HG02840 (cell line): ENCODE measurements at regions not wholly inside any gene's neighbourhood (a gene's known extent, or its start where the extent isn't known, plus 50 kb on each side); places are given as distances from the start of the nearest gene placed in this dataset.

ENCODE experiments used
- ATAC-seq: cut with Tn5 transposase; IDR thresholded peaks from one replicate; pipeline ENCODE4 v1.9.1; 2021; ENCODE audit warnings: mild to moderate bottlenecking, moderate library complexity, moderate number of reproducible peaks; ENCODE audit not compliant: unreplicated experiment, low FRiP score

GRCh38 chr11:110951037-110951949, 239.1 kb upstream of the ARHGAP20 start:
- ATAC-seq: no peak

DNA sequence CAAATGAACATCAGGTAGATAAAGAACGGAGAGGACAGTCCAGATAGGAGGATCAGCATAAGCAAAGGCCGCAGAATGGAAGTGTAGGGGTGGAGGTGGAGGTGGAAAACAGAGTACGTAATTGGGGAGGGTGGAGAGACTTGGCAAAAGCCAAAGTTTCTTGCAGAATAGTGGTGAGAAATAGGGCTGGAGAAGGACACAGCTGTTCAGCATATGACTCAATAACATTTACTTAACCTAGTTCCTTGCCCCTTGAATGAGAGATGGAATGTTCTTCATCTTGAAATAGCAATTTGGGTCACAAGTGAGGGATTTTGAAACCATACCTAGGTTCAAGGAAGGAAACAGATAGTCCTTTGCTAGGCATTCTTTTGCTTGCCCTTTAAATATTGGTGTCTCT, 235.9 kb upstream of the ARHGAP20 start:
- no peak for ATAC-seq

DNA sequence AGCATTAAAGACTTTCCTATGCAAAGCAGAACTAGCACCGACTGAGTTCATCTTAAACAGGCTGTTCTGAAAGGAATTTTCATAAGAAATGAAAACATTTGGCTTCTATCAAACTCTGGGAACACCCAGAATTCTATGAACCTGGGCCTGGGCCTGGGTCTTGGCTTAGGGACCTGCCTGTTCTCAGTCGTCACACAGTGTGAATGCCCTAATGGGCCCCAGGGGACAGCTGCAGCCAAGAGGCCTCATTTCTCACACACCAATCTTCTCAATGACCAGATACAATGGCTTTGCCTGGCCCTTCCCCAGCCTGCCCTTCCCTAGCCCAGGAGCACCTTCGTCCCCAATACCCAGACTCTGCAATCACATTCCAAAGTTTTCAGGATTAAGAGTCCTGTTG, 234.9 kb upstream of the ARHGAP20 start:
- no peak for ATAC-seq

DNA sequence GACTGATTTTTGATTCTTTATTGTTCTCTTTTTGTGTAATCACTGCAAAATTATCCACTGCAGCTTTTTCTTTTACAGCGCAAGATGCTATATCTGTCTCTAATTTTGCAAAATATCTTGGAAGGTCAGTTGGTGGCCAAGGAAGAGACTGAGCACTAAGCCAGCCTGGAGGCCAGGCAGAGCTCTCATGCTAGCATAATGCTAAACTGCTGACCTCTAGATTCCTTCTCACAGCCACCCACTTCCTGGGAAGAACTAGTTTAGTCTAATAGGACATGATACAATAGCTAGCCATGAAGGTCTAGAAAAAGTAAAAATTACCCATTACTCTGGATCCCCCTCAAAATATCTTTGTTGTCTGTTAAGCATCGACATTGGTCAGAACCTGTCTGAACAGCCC, 227.2 kb upstream of the ARHGAP20 start:
- no peak for ATAC-seq

- ATAC-seq: no peak
These were observed 222.9 kb upstream of the ARHGAP20 start for GRCh38 chr11:110935018-110935640.

GRCh38 chr11:110929129-110929528, 216.9 kb upstream of the ARHGAP20 start:
- no peak for ATAC-seq

- ATAC-seq: no peak
These were observed 216.2 kb upstream of the ARHGAP20 start for GRCh38 chr11:110928391-110928790.

- no peak for ATAC-seq
These were observed 209.7 kb upstream of the ARHGAP20 start for GRCh38 chr11:110921742-110922521.

- no peak for ATAC-seq
These were observed 207.1 kb upstream of the ARHGAP20 start for GRCh38 chr11:110919241-110919922.

- no peak for ATAC-seq
These were observed 206.1 kb upstream of the ARHGAP20 start for GRCh38 chr11:110918351-110918750.

DNA sequence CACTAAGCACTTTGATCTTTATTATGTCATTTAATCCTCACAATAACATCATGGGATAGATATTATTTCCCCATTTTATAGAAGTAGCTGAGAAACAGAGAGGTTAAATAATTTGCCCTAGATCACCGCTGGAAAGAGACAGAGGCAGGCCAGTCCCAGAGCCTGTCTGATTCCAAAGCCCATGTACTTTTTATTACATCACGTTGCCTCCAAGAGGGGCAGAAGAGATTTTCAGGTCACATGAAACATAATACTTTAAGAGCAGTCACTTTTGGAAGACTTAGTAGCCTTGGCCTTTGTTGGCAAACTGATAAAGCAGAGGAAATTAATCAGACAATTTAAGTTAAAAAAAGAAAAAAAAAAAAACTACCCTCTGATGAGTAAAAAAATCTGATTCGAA, 200.2 kb upstream of the ARHGAP20 start:
- ATAC-seq: no peak

- no peak for ATAC-seq
These were observed 198.1 kb upstream of the ARHGAP20 start for GRCh38 chr11:110910384-110910783.

GRCh38 chr11:110909336-110909735, 197.1 kb upstream of the ARHGAP20 start:
- no peak for ATAC-seq

- ATAC-seq: no peak
These were observed 196.3 kb upstream of the ARHGAP20 start for GRCh38 chr11:110908401-110909105.

GRCh38 chr11:110907629-110908028, 195.4 kb upstream of the ARHGAP20 start:
- no peak for ATAC-seq

- no peak for ATAC-seq
These were observed 191.6 kb upstream of the ARHGAP20 start for GRCh38 chr11:110903830-110904229.

DNA sequence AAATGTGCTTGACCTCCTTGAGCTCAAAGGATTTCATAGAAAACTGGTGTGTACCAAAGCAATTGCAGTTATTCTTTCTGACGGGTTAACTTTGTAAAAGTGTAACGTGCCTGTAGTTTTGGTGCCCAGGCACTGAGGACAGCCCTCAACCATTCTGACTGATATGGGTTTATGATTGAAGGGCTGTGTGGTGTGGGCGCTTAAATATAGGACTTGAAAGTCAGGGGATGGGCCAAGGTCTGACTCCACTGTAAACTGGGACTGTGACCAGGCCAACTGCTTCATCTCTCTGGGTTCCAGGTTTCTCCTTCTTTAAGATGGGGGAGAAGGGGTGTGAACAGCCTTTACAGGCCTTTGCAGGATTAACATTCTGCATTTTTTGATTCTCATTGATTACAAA, 191.1 kb upstream of the ARHGAP20 start:
- ATAC-seq: no peak

DNA sequence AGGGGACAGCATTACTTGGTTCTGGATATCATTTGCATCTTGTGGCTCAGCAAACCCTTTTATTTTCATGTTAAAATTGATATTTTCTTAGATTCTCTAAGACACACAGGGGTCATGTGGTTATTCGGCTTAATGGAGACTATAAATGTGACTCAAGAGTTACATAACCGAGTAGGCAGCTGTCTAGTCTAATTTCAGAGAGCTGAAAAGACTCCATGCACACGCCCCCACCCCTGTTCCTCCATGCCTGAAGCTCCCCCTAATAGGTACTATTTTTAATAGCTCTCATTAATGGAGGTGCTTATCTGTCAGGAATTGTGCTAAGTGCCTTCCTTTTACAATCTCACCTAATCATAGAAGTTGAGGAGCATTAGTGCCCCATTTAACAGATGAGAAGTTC, 189.2 kb upstream of the ARHGAP20 start:
- ATAC-seq: no peak

- ATAC-seq: no peak
These were observed 188.2 kb upstream of the ARHGAP20 start for GRCh38 chr11:110900426-110900825.

DNA sequence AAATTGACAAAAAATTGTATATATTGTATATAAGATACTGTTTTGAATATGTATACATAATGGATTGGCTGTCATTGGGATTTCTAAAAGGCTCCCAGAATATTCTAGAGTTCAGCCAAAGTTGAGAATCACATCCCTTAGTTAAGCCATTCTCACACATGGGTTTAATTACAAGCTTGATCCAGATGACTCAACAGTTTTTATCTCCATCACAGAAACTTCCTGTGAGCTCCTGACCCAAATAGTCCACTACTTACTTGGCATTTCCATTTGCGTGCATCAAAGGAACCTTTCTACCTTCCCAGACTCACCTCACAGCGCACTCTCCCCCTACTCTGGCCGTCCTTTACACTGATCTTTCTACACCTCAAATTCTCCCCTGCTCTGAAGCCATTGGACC, 184.8 kb upstream of the ARHGAP20 start:
- no peak for ATAC-seq
